Kidney glomerular epithelial cell (primary cell): ENCODE measurements at regions not wholly inside any gene's neighbourhood (a gene's known extent, or its start where the extent isn't known, plus 50 kb on each side); places are given as distances from the start of the nearest gene placed in this dataset.
"Not testable (repeated sequence)": the region's sequence is repeated elsewhere in the genome, so short reads cannot be mapped to it uniquely, and the experiment has no call there.

Experiments
- DNase-seq: peaks from one replicate; lab custom pipeline; 2025; lab: John Stamatoyannopoulos, UW

GRCh38 chr12:16854465-16854864 lies 248.5 kb upstream of the LMO3 start:
- DNase-seq = no peak

- DNase-seq = no peak
Observed at GRCh38 chr12:16849473-16849872, 243.5 kb upstream of the LMO3 start.

- DNase-seq = no peak
Observed at GRCh38 chr12:16844875-16845274, 238.9 kb upstream of the LMO3 start.

GRCh38 chr12:16833376-16834015 lies 227.5 kb upstream of the LMO3 start:
- DNase-seq = no peak

GRCh38 chr12:16828891-16829290 lies 222.9 kb upstream of the LMO3 start:
- no peak for DNase-seq

- no peak for DNase-seq
Observed at GRCh38 chr12:16807731-16808130, 201.8 kb upstream of the LMO3 start.

- no peak for DNase-seq
Observed at GRCh38 chr12:16796168-16796567, 190.2 kb upstream of the LMO3 start.

GRCh38 chr12:16789204-16789790 lies 183.3 kb upstream of the LMO3 start:
- no peak for DNase-seq

- no peak for DNase-seq
Observed at GRCh38 chr12:16788506-16789203, 182.7 kb upstream of the LMO3 start.

- no peak for DNase-seq
Observed at GRCh38 chr12:16785953-16786352, 180.0 kb upstream of the LMO3 start.

GRCh38 chr12:16785524-16785923 lies 179.6 kb upstream of the LMO3 start:
- no peak for DNase-seq

GRCh38 chr12:16769129-16769528 lies 163.2 kb upstream of the LMO3 start:
- not testable (repeated sequence) for DNase-seq

- no peak for DNase-seq
Observed at GRCh38 chr12:16766736-16767135, 160.8 kb upstream of the LMO3 start.

- DNase-seq = no peak
Observed at GRCh38 chr12:16763901-16764300, 157.9 kb upstream of the LMO3 start.

GRCh38 chr12:16756833-16757555 lies 151.0 kb upstream of the LMO3 start:
- no peak for DNase-seq

GRCh38 chr12:16730772-16731171 lies 124.8 kb upstream of the LMO3 start:
- DNase-seq = no peak

- DNase-seq = peak; percentile 40
Observed at GRCh38 chr12:16726879-16727278, 120.9 kb upstream of the LMO3 start.

- DNase-seq = no peak
Observed at GRCh38 chr12:16719713-16720416, 113.9 kb upstream of the LMO3 start.

- DNase-seq = no peak
Observed at GRCh38 chr12:16716928-16717327, 111.0 kb upstream of the LMO3 start.

- DNase-seq = no peak
Observed at GRCh38 chr12:16692099-16692498, 86.1 kb upstream of the LMO3 start.

- DNase-seq = no peak
Observed at GRCh38 chr12:16691624-16692023, 85.7 kb upstream of the LMO3 start.

GRCh38 chr12:16688200-16688599 lies 82.2 kb upstream of the LMO3 start:
- DNase-seq = no peak
